ENCODE measurements at regions not wholly inside any gene's neighbourhood (a gene's known extent, or its start where the extent isn't known, plus 50 kb on each side); places are given as distances from the start of the nearest gene placed in this dataset.

- no peak for TF ChIP-seq POLR2A (IDR thresholded peaks at IDR 0.05; ENCODE audit: extremely low read depth, insufficient read length)
- TF ChIP-seq, protein P1, sequence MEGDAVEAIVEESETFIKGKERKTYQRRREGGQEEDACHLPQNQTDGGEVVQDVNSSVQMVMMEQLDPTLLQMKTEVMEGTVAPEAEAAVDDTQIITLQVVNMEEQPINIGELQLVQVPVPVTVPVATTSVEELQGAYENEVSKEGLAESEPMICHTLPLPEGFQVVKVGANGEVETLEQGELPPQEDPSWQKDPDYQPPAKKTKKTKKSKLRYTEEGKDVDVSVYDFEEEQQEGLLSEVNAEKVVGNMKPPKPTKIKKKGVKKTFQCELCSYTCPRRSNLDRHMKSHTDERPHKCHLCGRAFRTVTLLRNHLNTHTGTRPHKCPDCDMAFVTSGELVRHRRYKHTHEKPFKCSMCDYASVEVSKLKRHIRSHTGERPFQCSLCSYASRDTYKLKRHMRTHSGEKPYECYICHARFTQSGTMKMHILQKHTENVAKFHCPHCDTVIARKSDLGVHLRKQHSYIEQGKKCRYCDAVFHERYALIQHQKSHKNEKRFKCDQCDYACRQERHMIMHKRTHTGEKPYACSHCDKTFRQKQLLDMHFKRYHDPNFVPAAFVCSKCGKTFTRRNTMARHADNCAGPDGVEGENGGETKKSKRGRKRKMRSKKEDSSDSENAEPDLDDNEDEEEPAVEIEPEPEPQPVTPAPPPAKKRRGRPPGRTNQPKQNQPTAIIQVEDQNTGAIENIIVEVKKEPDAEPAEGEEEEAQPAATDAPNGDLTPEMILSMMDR (IDR thresholded peaks at IDR 0.05; ENCODE audit: low read depth, low read length), result no peak
Observed at GRCh38 chr10:131833446-131834080, 67.2 kb upstream of the PPP2R2D start.

All from NB4 (cell line).